PC-3 (cell line): ENCODE measurements at regions not wholly inside any gene's neighbourhood (a gene's known extent, or its start where the extent isn't known, plus 50 kb on each side); places are given as distances from the start of the nearest gene placed in this dataset.

ENCODE experiments used
- ATAC-seq: fragments of 200-7000 bp; cut with Tn5 transposase; 2 replicates; pipeline ENCODE4 v1.9.1; 2020; ENCODE audit warnings: mild to moderate bottlenecking, moderate library complexity
- BruUV-seq: library from RNA; stranded (reverse); fragments of 400-500 nt; replicated peaks from 2 replicates; lab custom pipeline; 2021; lab: Mats Ljungman, UMichigan
- CTCF ChIA-PET: fragments of 300-600 bp; sonication (Branson Sonifier 250); formaldehyde crosslinking; loops from one replicate; lab custom pipeline; 2022; ENCODE audit warnings: antibody characterized with exemption; lab: Charles Lee
- POLR2A ChIA-PET: fragments of 300-600 bp; sonication (Branson Sonifier 250); formaldehyde crosslinking; loops from one replicate; lab custom pipeline; 2022; ENCODE audit warnings: antibody characterized with exemption; ENCODE audit not compliant: unreplicated experiment; lab: Charles Lee
- DNase-seq: peaks from one replicate; pipeline ENCODE4 v3.0.0-alpha.2; 2015
- H2AFZ ChIP-seq: fragments of 300-600 bp; sonication (generic); 2 replicates; pipeline ENCODE4 v1.6.0; 2016; ENCODE audit warnings: antibody characterized with exemption, low read length
- H3F3A ChIP-seq: fragments of 300-600 bp; sonication (generic); one replicate; pipeline ENCODE4 v1.6.0; 2017; ENCODE audit warnings: antibody characterized with exemption, low read length, control low read depth, mild to moderate bottlenecking; ENCODE audit not compliant: unreplicated experiment
- H3K27ac ChIP-seq: fragments of 300-600 bp; sonication (generic); 2 replicates; pipeline ENCODE4 v1.5.1; 2016; ENCODE audit warnings: mild to moderate bottlenecking, low read length
- H3K27me3 ChIP-seq: fragments of 300-600 bp; sonication (generic); 2 replicates; pipeline ENCODE4 v1.6.1; 2016; ENCODE audit warnings: low read length, mixed read lengths
- H3K36me3 ChIP-seq: fragments of 300-600 bp; sonication (generic); 2 replicates; pipeline ENCODE4 v1.6.1; 2016; ENCODE audit warnings: low read depth, mixed run types, low read length, mixed read lengths
- H3K4me1 ChIP-seq: fragments of 300-600 bp; sonication (generic); 2 replicates; pipeline ENCODE4 v1.5.1; 2016; ENCODE audit warnings: low read length; ENCODE audit not compliant: insufficient read depth
- H3K4me2 ChIP-seq: fragments of 300-600 bp; sonication (generic); 2 replicates; pipeline ENCODE4 v1.6.0; 2016; ENCODE audit warnings: low read length
- H3K4me3 ChIP-seq: fragments of 300-600 bp; sonication (generic); 2 replicates; pipeline ENCODE4 v1.5.1; 2016; ENCODE audit warnings: mild to moderate bottlenecking, low read length, mixed read lengths
- H3K79me2 ChIP-seq: fragments of 300-600 bp; sonication (generic); 2 replicates; pipeline ENCODE4 v1.6.1; 2017; ENCODE audit warnings: low read length, mixed read lengths
- H3K9ac ChIP-seq: fragments of 300-600 bp; sonication (generic); 2 replicates; pipeline ENCODE4 v1.6.0; 2016; ENCODE audit warnings: mild to moderate bottlenecking, low read length
- H3K9me2 ChIP-seq: fragments of 300-600 bp; sonication (generic); replicated peaks from 2 replicates; pipeline ENCODE4 v1.6.1; 2016; ENCODE audit warnings: mixed run types, low read length, mixed read lengths
- H3K9me3 ChIP-seq: fragments of 300-600 bp; sonication (generic); 2 replicates; pipeline ENCODE4 v1.6.1; 2016; ENCODE audit warnings: low read length, mixed read lengths
- H4K20me1 ChIP-seq: fragments of 300-600 bp; sonication (generic); 2 replicates; pipeline ENCODE4 v1.6.1; 2016; ENCODE audit warnings: low read length, mixed read lengths
- CTCF ChIP-seq: fragments of 300-600 bp; sonication (generic); conservative IDR thresholded peaks from 2 replicates; pipeline ENCODE4 v1.5.1; 2017; ENCODE audit warnings: antibody characterized with exemption, low read depth, mild to moderate bottlenecking, low read length
- EZH2 ChIP-seq: fragments of 300-600 bp; sonication (generic); IDR thresholded peaks from one replicate; pipeline ENCODE4 v1.6.1; 2017; ENCODE audit warnings: antibody characterized with exemption, mild to moderate bottlenecking, low read length; ENCODE audit not compliant: unreplicated experiment
- EZH2phosphoT487 ChIP-seq: fragments of 300-600 bp; sonication (generic); IDR thresholded peaks from 2 replicates; pipeline ENCODE4 v1.6.1; 2018; ENCODE audit warnings: mild to moderate bottlenecking, antibody characterized with exemption, low read length, borderline replicate concordance
- intact Hi-C: fragments of 100-400 bp; cut with micrococcal nuclease; formaldehyde crosslinking; loops from 2 replicates; pipeline ENCODE4 v1.9.0; 2023

DNA sequence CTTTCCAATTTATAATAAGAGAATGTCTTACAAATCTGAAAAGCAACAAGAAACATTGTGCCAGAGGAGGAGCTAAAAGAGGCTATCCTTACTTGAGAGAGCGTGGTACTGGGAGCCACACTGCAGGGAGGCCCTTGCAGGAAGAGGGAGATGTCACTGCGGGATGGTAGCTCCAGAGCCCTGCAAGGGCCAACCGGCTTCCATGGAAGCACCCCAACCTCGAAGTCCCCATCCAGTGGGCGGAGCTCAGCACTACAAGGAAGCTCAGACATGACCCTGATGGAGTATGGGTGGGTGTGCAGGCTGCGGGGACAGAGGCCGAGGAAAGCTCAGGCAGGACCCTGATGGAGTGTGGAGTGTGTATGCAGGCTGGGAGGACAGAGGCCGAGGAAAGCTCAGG lies 57.8 kb upstream of the RPS6KA2 start:
- Histone ChIP-seq H3K4me3 (no peak overlapping the region), H3K27ac (no peak overlapping the region), H3K27me3 (no peaks in the 10 kb centered on the region), H3K9me3 (no peaks in the 10 kb centered on the region), H2AFZ (no peak overlapping the region), H3F3A (no peaks in the 10 kb centered on the region), H3K9me2 (no peaks in the 10 kb centered on the region), H3K79me2 (no peaks in the 10 kb centered on the region), H3K4me2 (no peak overlapping the region), H3K4me1 (peaks cover 11% of the 10 kb centered on the region), H4K20me1 (no peaks in the 10 kb centered on the region), H3K9ac (no peak overlapping the region), H3K36me3 (no peaks in the 10 kb centered on the region)
- no peak for ATAC-seq
- intact Hi-C loops: no loop called here
- no peak for DNase-seq
- BruUV-seq: no TSS peak
- TF ChIP-seq EZH2 (no peak), CTCF (no peak), EZH2phosphoT487 (no peak)
- CTCF ChIA-PET: no interaction called here
- POLR2A ChIA-PET: no interaction called here

DNA sequence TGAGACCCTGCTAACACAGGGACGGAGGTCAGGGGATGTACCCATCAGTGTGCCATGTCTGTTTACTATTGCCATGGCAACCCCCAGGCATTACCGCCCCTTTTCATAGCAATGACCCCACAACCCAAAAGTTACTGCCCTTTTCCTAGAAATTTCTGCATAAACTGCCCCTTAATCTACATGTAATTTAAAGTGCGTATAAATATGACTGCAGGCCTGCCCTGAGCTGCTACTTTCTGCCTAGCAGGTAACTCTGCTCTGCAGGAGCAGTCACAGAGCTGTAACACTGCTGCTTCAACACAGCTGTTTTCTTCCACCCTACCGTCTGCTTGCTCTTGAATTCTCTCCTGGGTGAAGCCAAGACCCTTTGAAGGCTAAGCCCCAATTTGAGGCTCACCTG lies 57.1 kb upstream of the RPS6KA2 start:
- Histone ChIP-seq H3K4me3 (no peak overlapping the region), H3K4me2 (no peak overlapping the region), H4K20me1 (no peaks in the 10 kb centered on the region), H3K9me3 (no peaks in the 10 kb centered on the region), H3K9ac (no peak overlapping the region), H2AFZ (no peak overlapping the region), H3K27me3 (no peaks in the 10 kb centered on the region), H3F3A (no peaks in the 10 kb centered on the region), H3K9me2 (no peaks in the 10 kb centered on the region), H3K4me1 (peaks cover 11% of the 10 kb centered on the region), H3K79me2 (no peaks in the 10 kb centered on the region), H3K36me3 (no peaks in the 10 kb centered on the region), H3K27ac (no peak overlapping the region)
- ChIA-PET POLR2A (no interaction called here), CTCF (no interaction called here)
- TF ChIP-seq CTCF (no peak), EZH2phosphoT487 (no peak), EZH2 (no peak)
- intact Hi-C loops: no loop called here
- ATAC-seq: no peak
- DNase-seq: no peak
- BruUV-seq: no TSS peak

GRCh38 chr6:166683477-166683876 lies 56.4 kb upstream of the RPS6KA2 start:
- Histone ChIP-seq H3K79me2 (no peaks in the 10 kb centered on the region), H2AFZ (0 out of 2 replicates have a peak overlapping the region, but pooled peaks have one; percentile 48), H3K9ac (0 out of 2 replicates have a peak overlapping the region, but pooled peaks have one; percentile 15), H3K27ac (peak overlapping the region; percentile 36; the same call in 1 of the 2 replicates), H3K4me2 (no peak overlapping the region; the same call in 1 of the 2 replicates), H4K20me1 (no peaks in the 10 kb centered on the region), H3K4me1 (peaks cover 15% of the 10 kb centered on the region), H3K9me2 (no peaks in the 10 kb centered on the region), H3K4me3 (no peak overlapping the region), H3K36me3 (no peaks in the 10 kb centered on the region), H3K27me3 (no peaks in the 10 kb centered on the region), H3K9me3 (no peaks in the 10 kb centered on the region), H3F3A (no peaks in the 10 kb centered on the region)
- peak; percentile 49 for DNase-seq
- CTCF ChIA-PET: no interaction called here
- intact Hi-C loops: no loop called here
- POLR2A ChIA-PET: no interaction called here
- no peak; the same call in 1 of the 2 replicates for ATAC-seq
- no TSS peak for BruUV-seq
- no peak for TF ChIP-seq EZH2
- TF ChIP-seq EZH2phosphoT487: no peak
- TF ChIP-seq CTCF: no peak
